ENCODE measurements at regions not wholly inside any gene's neighbourhood (a gene's known extent, or its start where the extent isn't known, plus 50 kb on each side); places are given as distances from the start of the nearest gene placed in this dataset.

- TF ChIP-seq CTCF (IDR thresholded peaks at IDR 0.05 in 4 of 5, conservative IDR thresholded peaks at IDR 0.05 in 1 of 5) (no peak), POLR2A (IDR thresholded peaks at IDR 0.05) (no peak)
Measured at GRCh38 chr2:223227338-223227737, 175.3 kb downstream of the KCNE4 start.

Measured in gastrocnemius medialis (tissue), 4 donors.